ENCODE measurements at regions not wholly inside any gene's neighbourhood (a gene's known extent, or its start where the extent isn't known, plus 50 kb on each side); places are given as distances from the start of the nearest gene placed in this dataset.

- DNase-seq (ENCODE audit: low spot score): no peak
Measured at GRCh38 chr5:133905424-133905823, 63.0 kb downstream of the C5orf15 start.

DNA sequence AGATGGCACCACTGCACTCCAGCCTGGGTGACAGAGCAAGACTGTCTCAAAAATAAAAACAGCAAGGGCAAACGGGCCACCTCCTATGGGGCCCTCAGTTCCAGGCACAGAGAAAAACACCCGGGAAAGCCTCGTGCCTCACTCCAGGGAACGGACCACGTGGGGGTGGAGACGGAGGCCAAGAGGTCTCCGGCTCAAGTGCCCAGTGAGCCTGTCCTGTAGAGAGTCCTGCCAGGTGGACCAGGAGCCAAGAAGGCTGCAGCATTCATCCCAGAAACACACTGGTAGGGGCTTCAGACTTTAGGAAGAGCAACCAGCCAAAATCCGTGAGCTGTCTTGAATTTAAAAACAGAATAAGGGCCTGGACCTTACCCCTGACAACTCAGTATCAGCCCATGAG, 63.8 kb downstream of the C5orf15 start:
- DNase-seq (ENCODE audit: low spot score): no peak

- DNase-seq (ENCODE audit: low spot score): no peak
Measured at GRCh38 chr5:133902511-133903118, 65.8 kb downstream of the C5orf15 start.

DNA sequence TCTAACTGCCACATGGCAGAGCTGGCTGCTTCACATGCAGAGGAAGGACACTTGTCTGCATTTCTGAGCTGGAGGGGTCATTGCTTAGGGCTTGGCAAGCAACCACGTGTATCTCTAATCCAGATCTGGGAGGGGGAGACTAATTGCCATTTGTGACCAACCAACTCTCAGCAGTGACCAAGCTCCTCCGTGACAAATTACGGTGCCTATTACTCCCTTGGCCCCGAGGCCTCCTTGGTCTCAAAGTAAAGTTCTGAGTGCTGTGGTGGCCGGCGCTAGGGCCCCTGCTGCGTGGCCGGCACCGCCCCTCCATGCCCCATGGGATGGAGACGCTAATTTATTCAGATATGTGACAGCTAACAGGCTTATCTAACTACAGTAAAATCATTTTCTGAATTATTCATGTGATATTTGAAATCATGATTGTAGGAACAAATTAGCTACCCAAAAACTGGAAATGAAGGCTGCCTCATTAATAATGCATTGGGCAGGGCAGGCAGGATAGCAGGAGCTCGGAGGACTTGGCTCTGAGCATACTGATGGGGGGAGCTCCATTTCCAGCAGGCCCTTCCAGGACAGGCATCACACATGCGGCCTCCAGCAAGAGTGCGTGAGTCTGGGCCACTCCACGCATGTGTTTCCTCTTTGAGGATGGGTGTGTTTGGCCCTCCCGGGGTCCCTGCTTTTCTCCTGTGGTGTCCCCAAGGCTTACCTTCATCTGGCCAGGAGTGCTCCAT, 67.7 kb downstream of the C5orf15 start:
- DNase-seq (ENCODE audit: low spot score): no peak

DNA sequence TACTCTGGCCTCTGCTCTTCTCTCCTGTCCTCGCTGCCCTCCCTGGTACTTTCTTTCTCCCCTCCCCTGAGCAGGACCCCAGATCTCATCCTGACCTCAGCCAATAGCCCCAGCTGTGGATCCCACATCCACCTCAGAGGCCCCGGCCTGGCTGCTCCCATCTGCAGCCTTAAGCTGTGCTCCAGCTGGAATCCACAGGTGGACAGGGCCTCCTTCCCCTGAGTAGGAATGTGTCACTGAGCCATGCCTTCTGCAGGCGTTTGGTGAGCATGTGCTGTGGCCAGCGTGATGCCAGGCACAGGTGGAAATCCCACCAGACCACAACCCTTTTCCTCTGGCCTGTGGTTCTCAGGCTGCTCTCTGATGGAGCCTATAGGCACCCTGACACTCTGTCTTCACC, 68.9 kb downstream of the C5orf15 start:
- DNase-seq (ENCODE audit: low spot score): no peak

DNA sequence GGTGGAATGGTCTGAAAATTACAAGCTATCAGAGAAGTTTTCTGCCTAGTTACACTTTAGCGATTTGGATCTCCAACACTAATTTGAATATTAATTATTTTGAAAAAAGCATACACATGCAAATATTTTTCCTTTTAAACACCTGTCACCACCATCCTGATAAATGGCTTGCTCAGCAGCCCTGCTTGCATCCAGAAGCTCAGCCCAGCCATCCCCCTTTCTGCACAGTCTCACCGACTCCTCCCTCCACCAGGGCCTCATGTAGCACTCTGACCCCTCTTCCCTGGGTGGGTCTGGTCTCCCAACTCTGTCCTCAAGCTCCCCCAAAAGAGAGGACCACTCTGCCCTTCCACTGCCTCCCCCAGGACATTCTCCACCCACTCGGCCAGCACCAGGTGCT, 70.0 kb downstream of the C5orf15 start:
- no peak for DNase-seq (ENCODE audit: low spot score)

DNA sequence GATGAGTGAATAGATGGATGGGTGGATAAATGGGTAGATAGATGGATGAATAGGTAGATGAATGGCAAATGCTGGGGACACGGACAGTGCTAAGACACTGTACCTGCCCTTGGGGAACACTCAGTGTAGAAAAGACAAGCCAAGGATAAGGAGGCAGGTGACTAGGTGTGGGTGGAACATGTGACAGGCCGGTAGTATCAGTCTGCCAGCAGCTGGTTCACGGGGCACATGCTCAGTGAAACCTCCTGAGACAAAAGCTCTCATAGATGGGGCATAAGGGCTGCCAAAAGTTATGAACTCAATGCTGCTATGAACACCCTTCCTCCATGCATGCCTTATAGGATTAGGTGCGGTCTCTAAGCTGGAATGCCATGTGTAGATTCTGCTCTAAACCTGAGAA, 71.0 kb downstream of the C5orf15 start:
- DNase-seq (ENCODE audit: low spot score): no peak

GRCh38 chr5:133896873-133897272, 71.6 kb downstream of the C5orf15 start:
- no peak for DNase-seq (ENCODE audit: low spot score)

- DNase-seq (ENCODE audit: low spot score): no peak
Measured at GRCh38 chr5:133895979-133896845, 72.2 kb downstream of the C5orf15 start.

DNA sequence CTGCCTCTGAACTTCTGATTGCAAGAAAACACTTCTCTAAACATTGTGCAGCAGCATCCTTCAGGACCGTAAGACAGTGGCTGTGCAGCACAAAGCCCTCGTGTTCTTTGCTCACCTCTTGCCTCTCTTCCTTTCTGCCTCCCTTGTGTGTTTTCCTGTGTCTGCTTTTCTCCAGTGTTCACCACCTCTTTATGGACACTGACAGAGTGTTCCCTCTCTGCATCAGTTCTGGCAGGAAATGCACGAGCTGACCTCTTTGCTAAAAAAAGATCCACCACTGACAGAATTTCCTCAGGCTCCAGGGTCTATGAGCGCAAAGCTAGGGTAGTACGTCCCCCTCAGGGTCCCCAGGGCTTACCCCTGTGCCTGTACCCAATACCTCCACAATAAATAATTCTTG, 74.3 kb downstream of the C5orf15 start:
- no peak for DNase-seq (ENCODE audit: low spot score)

- DNase-seq (ENCODE audit: low spot score): no peak
Measured at GRCh38 chr5:133892774-133893173, 75.7 kb downstream of the C5orf15 start.

GRCh38 chr5:133892306-133892705, 76.1 kb downstream of the C5orf15 start:
- DNase-seq (ENCODE audit: low spot score): no peak

DNA sequence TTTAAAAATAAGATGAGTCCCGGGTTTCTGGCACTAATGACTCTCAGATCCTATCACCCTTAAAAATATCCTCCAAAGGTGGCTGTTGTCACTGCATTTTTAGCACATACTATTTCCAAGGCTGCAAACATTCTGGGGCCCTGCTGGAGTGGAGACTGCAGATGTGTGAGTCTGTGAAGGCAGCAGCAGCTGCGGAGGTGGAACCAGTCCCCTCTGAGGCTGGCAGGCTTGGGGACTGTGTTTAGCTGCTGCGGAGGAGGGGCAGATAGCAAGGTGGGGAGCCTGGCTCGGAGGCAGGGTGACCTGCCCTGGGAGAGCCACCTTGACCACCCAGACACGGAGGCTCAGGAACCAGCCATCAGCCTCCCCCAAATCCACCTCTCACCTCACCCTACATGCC, 77.0 kb downstream of the C5orf15 start:
- DNase-seq (ENCODE audit: low spot score): no peak

- DNase-seq (ENCODE audit: low spot score): no peak
Measured at GRCh38 chr5:133890776-133891280, 77.6 kb downstream of the C5orf15 start.

- no peak for DNase-seq (ENCODE audit: low spot score)
Measured at GRCh38 chr5:133890314-133890713, 78.1 kb downstream of the C5orf15 start.

GRCh38 chr5:133889271-133889905, 79.0 kb downstream of the C5orf15 start:
- DNase-seq (ENCODE audit: low spot score): no peak

DNA sequence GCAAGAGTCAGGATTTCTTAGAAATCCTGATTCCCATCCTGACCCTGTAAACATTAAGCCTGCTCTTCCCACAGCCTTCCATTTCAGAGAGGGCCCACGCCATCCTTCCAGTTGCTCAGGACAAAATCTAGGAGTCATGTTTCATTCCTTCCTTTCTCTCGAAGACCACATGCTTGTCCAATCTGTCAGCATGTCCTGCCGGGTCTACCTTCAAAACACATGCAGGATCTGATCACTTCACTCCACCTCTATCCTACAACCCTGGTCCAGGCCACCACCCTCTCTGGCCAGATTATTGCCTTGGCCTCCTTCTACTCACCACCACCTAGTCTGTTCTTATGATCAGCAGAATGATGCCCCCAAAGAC, 79.8 kb downstream of the C5orf15 start:
- no peak for DNase-seq (ENCODE audit: low spot score)

- DNase-seq (ENCODE audit: low spot score): no peak
Measured at GRCh38 chr5:133885566-133885965, 82.9 kb downstream of the C5orf15 start.

GRCh38 chr5:133884569-133885311, 83.7 kb downstream of the C5orf15 start:
- DNase-seq (ENCODE audit: low spot score): no peak

- DNase-seq (ENCODE audit: low spot score): no peak
Measured at GRCh38 chr5:133883916-133884315, 84.5 kb downstream of the C5orf15 start.

DNA sequence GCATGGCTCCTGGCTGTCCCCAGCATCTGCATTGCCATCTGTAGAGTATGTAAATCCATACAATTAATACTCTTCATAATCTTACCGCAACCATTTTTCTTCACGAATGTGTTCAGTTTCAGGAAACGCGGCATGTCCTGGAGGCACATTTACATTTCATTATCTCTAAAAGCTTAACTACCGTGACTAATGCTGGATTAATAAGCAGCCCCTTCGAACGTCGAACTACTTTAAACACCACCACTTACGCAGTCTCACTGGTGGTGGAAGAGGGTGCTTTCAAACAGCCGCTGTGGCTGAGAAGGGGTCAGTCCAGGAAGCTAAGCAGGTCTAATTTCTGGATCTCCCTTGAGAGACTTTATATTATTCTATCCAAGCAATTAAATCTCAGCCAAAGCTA, 85.6 kb downstream of the C5orf15 start:
- no peak for DNase-seq (ENCODE audit: low spot score)

GRCh38 chr5:133882389-133882695, 86.1 kb downstream of the C5orf15 start:
- DNase-seq (ENCODE audit: low spot score): no peak

Data from AG08396 (cell line).